NCI-H2029 treated with DMSO at 0.1 percent for 48 hours (cell line): ENCODE measurements at regions not wholly inside any gene's neighbourhood (a gene's known extent, or its start where the extent isn't known, plus 50 kb on each side); places are given as distances from the start of the nearest gene placed in this dataset.
"Not testable (repeated sequence)": the region's sequence is repeated elsewhere in the genome, so short reads cannot be mapped to it uniquely, and the experiment has no call there.

Experiments used
- DNase-seq: peaks from one replicate; lab custom pipeline; 2025; lab: John Stamatoyannopoulos, UW

DNA sequence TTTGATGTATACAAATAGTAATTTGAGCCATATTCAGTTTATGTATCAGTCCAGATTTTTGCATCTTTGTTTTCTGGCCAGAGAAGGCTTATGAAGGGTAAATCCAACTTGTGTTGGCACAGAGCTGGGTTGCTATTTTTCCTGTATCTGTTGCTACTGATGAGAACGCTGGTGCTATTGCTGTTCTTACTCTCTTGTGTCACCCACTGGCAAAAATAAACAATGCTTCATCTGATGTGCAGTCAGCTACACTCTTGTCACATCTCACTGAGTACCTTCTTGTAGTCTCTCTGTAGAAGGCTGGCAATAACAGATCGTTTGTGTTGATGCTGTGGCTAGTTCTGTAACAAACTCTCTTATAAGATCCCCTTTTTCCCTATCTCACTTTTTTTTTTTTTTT lies 323.4 kb downstream of the CDH19 start:
- DNase-seq = no peak

DNA sequence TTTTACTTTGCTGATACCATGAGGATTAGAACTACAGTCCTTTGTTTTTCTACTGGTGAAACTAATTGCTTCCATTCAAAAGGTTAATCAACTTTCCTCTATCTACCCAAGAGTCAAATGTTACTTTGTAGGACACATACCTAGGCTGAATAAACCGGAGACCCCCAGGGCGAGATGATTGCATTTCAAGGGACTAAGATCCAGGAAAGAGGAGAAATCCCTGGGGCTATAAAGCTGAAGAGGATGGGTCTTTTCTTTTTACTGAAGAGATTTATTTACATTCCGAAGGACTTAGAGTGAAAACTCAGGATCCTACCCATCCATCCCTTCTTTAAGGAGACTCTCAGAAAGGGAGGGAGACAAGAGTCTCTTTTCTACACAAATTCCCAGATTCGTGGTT lies 331.9 kb downstream of the CDH19 start:
- no peak for DNase-seq

DNA sequence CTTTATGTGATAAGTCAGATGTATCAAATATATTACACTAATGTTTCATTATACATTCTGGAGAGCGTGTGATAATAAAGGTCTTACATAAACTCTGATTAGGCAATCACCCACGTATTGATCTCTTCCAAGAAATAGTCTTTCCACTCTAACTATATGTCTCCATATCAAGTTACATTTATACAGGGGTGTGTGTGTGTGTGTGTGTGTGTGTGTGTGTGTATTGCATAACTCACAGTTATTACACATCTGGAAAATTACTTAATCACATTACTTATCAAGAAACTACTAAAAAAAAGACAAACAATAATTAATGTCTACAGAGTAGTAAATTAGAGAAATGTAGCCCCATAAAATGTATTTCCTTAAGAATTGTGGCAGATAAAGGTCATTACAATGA lies 339.8 kb downstream of the CDH19 start:
- DNase-seq = no peak

GRCh38 chr18:66254121-66254520 lies 349.8 kb downstream of the CDH19 start:
- no peak for DNase-seq

DNA sequence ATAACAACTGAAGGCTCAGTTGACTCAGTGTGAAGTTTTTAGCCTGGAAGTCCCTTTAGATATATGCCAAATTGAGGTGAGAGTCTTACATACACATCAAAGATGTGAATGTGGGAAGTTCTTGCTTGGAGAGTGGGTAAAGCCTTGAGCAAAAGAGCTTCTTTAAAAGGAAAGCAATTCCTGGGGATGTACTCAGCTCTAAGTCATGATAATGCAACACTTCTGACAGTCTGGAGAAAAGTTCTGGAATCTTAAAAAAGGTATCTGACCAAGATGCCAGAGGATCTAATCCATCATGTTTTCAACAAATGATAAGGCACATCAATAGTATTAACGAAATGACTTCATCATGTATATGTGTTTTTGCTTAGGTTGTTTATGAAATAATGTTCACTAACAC lies 351.2 kb downstream of the CDH19 start:
- no peak for DNase-seq

DNA sequence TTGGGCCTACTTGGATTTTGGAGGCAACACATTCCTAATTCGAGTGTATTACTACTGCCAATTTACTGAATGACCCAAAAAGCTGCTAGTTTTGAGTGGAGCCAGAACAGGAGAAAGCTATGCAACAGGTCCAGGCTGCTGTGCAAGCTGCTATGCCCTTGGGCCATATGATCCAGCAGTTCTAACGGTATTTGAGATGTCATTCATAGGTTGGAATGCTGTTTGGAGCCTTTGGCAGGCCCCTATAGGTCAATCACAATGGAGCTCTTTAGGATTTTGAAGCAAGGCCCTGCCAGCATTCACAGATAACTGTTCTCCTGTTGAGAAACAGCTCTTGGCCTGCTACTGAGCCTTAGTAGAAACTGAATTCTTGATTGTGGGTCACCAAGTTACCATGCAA lies 368.7 kb downstream of the CDH19 start:
- DNase-seq = no peak

GRCh38 chr18:66226782-66227181 lies 377.1 kb downstream of the CDH19 start:
- DNase-seq = no peak

DNA sequence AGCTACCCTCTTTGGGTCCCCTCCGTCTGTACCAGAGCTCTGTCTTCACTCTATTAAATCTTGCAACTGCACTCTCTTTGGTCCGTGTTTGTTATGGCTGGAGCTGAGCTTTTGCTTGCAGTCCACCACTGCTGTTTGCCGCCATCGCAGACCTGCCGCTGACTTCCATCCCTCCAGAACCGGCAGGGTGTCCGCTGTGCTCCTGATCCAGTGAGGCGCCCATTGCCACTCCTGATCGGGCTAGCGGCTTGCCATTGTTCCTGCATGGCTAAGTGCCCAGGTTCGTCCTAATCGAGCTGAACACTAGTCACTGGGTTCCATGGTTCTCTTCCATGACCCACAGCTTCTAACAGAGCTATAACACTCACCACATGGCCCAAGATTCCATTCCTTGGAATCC lies 380.6 kb downstream of the CDH19 start:
- DNase-seq = not testable (repeated sequence)

- DNase-seq = no peak
These were observed 381.7 kb downstream of the CDH19 start for GRCh38 chr18:66222174-66222573.

GRCh38 chr18:66219817-66220216 lies 384.1 kb downstream of the CDH19 start:
- no peak for DNase-seq

- DNase-seq = no peak
These were observed 392.1 kb downstream of the CDH19 start for GRCh38 chr18:66211749-66212148.

- no peak for DNase-seq
These were observed 393.0 kb downstream of the CDH19 start for GRCh38 chr18:66210875-66211274.

DNA sequence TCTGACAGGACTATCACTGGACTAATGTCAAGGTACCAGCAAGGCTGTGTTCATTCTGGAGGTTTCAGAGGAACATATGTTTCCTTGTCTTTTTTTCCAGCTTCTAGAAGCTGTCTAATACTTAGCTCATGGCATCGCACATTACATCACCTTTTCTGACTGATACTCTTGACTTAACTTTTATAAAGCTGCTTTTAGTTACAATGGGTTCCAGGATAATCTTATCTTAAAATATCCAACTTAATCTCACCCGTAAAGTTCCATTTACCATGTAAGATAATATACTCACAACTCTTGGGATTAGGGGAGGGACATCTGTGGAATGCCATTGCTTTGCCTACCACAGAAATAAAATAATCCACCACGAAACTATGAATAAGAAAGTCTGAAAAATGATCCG lies 394.2 kb downstream of the CDH19 start:
- no peak for DNase-seq

DNA sequence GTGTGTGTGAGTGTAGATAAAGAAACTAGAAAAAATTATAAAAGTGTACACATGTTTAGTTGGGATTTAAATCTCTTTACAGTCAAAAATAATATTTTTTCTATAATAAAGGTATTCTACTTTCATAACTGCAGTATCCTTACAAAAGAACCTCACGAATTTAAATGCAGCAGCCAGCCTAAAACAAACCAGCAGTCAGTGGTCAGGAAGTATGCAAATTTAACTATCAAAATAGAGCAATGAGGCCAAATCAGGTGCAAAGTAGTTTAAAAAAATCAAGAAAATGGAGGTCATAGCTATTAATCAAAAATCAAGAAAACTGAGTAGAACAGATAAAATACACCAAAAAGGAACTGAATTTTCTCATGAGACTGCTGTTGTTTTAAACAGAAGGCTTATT lies 407.1 kb downstream of the CDH19 start:
- no peak for DNase-seq

GRCh38 chr18:66193938-66194337 lies 410.0 kb downstream of the CDH19 start:
- DNase-seq = no peak

DNA sequence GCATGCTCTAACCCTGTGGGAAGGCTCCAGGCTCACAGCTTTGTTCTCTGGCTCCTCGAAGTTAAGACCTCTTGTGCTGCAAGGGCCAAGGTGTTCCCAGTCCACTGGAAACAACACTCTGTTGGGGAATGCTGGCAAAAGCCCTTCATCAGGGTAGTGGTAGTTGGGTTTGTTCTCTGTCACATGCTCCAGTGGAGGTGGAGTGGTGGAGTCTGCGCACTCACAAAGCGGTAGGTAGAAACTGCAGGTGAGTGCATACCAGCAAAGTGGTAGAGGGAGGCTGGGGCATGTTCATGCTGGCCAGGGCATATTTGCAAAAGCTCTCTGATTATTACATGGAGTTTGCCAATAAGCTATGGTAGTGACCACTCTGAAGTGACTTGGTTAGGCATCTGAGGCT lies 410.5 kb downstream of the CDH19 start:
- no peak for DNase-seq

DNA sequence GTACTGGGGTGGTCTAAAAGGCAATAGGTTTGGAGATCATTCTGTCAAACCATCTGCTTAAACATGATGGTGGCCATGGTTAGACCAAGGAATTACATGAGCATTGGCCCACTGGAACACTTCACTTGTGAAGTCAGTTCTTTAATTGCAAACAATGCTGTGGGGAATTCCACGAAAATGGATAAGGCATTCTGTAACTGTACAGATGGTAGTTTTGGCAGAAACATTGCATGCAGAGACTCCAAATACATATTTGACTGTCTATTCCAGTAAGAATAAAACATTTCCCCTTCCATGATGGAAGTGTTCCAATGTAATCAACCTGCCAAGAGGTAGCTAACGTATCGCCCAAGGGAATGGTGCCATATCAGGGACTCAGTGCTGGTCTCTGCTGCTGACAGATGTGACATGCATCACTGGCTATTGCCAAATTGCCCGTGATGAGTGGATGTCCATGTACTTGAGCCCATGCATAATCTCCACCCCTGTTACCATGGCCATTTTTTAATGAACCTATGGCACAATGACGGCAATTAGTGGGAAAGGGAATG lies 417.9 kb downstream of the CDH7 start:
- DNase-seq = no peak

DNA sequence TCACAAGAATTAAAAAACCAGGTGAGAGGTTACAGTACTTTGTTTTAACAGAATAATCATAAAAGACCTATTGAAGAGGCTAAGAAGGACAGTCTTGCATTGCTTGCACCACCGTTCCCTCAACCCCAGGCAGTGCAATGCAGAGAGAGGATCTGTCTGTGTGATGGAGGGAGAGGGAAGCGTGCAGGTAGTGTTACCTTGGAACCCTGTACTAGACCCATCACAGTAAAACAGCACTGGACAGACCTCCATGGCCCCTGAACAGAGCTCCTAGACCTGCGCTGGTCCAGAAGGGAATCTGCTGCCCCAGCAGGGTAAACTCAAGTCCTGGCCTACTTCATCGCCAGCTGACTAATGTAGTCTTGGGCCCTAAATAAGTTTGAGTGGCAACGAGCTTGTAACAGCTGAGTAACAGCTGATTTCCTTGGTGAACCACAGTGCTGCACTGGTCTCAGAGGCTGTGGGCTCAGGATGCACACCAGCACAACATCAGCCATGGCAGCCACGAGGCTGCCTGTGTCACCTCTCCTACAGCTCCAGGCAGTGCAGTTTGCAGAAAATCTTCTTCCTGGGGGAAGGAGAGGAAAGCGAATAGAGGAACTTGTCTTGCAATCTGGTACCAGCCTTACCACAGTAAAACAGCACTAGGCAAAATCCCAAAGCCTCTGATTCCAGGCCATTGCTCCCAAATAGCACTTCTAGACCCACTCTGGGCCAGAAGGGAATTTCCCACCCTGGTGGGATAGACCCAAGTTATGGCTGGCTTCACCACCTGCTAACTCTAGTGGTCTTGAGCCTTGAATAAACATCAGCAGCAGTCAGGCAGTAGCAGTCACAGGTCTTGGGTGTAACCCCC lies 417.2 kb downstream of the CDH7 start:
- DNase-seq = no peak

DNA sequence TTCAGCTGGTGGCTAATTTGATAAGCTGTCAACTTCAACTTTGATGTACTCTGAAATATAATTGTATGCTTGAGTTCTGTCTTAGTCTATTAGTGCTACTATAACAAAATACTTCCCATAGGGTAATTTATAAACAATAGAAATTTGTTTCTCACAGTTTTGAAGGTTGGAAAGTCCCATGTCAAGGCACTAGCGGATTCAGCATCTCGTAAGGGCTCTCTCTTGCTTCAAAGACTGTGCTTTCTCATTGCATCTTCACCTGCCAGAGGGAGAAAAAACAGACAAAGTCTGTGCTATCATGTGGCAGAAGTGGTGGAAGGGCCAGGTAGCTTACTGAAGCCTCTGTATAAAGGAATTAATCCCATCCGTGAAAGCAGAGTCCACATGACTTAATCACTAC lies 409.2 kb downstream of the CDH7 start:
- DNase-seq = no peak

GRCh38 chr18:66159451-66159850 lies 408.6 kb downstream of the CDH7 start:
- no peak for DNase-seq

- DNase-seq = no peak
These were observed 406.3 kb downstream of the CDH7 start for GRCh38 chr18:66156946-66157687.

- DNase-seq = no peak
These were observed 399.8 kb downstream of the CDH7 start for GRCh38 chr18:66150650-66151049.

DNA sequence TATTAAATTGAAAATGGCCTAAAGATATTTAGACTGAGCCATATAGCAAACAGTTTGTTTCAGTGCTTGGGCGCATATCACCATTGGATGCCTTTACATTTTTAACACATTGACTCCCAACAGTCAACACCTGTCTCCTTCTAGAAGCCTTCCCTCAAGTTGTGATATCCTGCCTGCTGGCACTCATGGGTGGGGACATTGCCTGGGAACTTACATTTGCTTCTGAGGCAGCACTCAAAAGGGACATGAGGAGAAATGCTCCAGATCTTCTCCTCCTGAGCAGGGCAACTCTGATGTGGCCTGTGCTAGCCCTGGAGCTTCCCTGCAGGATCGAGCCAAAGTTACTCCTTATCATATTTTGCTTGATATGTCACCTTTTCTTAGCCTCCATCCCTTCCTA lies 392.2 kb downstream of the CDH7 start:
- DNase-seq = no peak
